HFF-Myc (cell line): ENCODE measurements at regions not wholly inside any gene's neighbourhood (a gene's known extent, or its start where the extent isn't known, plus 50 kb on each side); places are given as distances from the start of the nearest gene placed in this dataset.
"Not testable (repeated sequence)": the region's sequence is repeated elsewhere in the genome, so short reads cannot be mapped to it uniquely, and the experiment has no call there.

Experiments
- DNase-seq: peaks from one replicate; pipeline ENCODE4 v3.0.0-alpha.2; 2011; ENCODE audit warnings: low read depth; ENCODE audit errors: extremely low read depth
- H3K4me3 ChIP-seq: replicated peaks from 2 replicates; pipeline ENCODE4 v1.5.1; 2011; ENCODE audit warnings: low read depth, mild to moderate bottlenecking, control low read depth, low read length
- TF ChIP-seq, protein P1 (sequence below): IDR thresholded peaks from 2 replicates; pipeline ENCODE4 v1.5.1; 2012; ENCODE audit warnings: mild to moderate bottlenecking, low read depth, low read length, control low read depth; ENCODE audit errors: missing control alignments

DNA sequence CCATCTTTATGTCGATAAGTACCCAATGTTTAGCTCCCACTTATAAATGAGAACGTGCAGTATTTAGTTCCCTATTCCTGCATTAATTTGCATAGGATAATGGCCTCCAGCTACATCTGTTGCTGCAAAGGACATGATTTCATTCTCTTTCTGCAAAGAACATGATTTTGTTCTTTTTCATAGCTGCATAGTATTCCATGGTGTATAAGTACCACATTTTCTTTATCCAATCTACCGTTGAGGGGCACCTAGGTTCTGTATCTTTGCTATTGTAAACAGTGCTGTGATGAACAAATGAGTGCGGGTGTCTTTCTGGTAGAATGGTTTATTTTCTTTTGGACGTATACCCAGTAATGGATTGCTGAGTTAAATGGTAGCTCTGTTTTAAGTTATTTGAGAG, 63.0 kb downstream of the HLX start:
- no peak overlapping the region for H3K4me3 ChIP-seq
- no peak for DNase-seq
- TF ChIP-seq, protein P1, sequence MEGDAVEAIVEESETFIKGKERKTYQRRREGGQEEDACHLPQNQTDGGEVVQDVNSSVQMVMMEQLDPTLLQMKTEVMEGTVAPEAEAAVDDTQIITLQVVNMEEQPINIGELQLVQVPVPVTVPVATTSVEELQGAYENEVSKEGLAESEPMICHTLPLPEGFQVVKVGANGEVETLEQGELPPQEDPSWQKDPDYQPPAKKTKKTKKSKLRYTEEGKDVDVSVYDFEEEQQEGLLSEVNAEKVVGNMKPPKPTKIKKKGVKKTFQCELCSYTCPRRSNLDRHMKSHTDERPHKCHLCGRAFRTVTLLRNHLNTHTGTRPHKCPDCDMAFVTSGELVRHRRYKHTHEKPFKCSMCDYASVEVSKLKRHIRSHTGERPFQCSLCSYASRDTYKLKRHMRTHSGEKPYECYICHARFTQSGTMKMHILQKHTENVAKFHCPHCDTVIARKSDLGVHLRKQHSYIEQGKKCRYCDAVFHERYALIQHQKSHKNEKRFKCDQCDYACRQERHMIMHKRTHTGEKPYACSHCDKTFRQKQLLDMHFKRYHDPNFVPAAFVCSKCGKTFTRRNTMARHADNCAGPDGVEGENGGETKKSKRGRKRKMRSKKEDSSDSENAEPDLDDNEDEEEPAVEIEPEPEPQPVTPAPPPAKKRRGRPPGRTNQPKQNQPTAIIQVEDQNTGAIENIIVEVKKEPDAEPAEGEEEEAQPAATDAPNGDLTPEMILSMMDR, result no peak

DNA sequence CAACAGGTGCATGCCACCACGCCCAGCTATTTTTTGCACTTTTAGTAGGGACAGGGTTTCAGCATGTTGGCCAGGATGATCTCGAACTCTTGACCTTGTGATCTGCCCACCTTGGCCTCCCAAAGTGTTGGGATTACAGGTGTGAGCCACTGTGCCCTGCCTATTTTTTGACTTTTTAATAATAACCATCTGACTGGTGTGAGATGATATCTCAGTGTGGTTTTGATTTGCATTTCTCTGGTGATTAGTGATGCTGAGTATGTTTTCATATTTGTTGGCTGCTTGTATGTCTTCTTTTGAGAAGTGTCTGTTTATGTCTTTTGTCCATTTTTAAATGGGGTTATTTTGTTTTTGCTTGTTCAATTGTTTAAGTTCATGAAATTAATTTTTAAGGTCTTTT, 63.7 kb downstream of the HLX start:
- not testable (repeated sequence) for H3K4me3 ChIP-seq, DNase-seq

DNA sequence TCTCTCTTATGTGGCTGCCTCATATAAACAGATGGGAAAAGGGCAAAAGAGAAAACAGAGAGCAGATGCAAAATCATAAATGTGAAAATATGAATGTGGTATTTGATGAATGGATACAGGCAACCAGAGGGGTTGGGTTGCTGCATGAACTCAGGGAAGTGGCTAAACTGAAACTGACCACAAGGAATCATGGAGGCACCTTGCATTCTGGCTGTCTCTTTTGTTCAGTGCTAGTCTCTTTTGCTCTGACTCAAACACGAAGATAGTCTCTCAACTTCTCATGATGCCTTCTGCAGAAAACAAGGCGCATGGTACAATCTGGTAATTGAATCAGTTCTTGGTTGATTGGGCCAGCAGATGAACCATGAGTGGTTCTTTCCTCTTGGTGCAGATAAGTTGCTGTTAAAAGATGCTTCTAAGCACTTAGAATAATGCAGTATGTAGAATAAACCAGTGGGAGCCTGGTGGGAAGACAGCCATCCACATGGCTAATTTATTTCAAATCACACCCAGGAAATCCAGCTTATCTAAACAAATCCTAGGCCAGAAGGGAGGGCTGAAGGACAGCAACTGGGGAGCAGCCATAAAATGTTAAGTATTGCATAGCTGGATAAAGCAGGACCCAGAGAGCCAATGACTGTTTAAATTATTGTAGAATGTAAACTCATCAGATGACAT, 64.2 kb downstream of the HLX start:
- no peak overlapping the region for H3K4me3 ChIP-seq
- TF ChIP-seq, protein P1, result no peak
- DNase-seq, result no peak

DNA sequence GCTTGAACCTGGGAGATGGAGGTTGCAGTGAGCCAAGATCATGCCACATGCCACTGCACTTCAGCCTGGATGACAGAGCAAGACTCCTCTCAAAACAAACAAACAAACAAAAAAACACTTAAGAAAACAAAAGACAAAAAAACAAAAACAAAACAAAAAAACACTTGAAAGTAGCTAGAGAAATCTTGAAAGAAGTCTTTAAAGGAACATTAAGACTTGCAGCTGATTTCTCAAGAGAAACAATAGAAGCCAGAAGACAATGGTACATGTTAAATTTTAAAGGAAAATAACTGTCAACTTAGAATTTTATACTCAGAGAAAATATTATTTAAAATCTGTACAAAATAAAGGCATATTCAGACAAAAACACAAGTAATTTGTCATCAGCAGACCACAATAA, 71.3 kb downstream of the HLX start:
- no peak for DNase-seq
- no peak overlapping the region for H3K4me3 ChIP-seq
- TF ChIP-seq, protein P1, result no peak

DNA sequence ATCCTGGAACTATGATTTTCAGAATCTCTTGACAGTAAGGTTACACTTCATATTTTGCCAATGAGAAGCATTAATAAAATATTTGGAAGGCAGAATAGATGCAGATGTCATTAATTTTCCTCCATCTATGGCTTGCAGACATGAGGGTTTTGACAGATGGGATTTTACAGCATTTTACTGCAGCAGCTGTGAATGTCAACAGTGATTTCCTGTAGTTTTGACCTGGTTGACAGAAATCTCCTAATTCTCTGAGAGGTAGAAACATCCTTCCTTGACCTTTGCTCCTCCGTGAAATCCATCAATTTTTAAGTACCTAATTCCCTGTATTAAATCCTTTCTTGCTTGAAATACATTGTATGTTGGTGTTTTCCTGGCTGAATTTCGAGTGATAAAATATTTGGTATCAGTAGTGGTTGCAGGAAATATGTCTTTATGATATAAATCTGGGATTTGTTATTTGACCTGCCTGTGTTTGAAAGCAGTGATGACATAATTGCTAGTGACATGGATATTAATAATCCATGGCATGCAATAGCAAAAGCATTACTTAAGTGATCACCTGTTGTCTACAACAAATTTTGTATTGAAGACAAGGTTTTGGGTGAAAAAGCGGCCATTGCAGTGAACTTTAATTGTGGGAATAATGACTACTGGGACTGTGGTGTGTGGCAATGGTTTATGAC, 73.9 kb downstream of the HLX start:
- TF ChIP-seq, protein P1, result no peak
- H3K4me3 ChIP-seq, result no peak overlapping the region
- no peak for DNase-seq

DNA sequence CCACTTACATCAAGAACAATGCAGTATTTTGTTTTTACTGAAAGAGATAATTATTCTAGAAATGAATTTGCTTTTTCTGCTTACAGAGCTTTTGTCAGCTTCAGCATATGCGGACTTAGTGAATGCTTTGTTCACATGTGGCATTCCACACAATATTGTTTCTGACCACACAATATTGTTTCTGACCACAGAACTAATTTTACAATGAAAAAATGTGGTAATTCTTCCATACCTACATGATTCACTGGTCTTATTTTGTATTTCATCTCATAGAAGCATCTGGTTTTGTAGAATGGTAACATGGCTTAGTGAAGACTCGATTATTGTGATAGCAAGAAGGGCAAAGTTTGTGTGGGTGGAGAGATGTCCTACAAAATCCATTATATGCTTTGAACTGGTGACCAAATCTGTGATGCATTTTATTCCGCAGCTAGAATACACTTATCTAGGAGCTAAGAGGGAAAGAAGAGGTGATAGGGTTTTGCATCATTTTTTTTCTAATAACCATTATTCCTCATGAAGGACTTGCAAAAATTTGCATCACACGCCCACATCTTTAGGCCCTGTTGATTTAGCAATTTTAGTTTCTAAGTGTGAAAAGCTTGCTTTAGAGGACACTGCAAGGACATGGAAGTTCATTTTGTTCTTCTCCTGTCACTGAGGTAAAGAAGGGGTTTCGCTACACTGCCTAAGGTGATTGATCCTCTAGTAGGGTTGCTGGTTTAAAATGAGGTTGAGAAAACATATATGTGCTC, 75.3 kb downstream of the HLX start:
- DNase-seq, result no peak
- TF ChIP-seq, protein P1, result no peak
- H3K4me3 ChIP-seq, result no peak overlapping the region

DNA sequence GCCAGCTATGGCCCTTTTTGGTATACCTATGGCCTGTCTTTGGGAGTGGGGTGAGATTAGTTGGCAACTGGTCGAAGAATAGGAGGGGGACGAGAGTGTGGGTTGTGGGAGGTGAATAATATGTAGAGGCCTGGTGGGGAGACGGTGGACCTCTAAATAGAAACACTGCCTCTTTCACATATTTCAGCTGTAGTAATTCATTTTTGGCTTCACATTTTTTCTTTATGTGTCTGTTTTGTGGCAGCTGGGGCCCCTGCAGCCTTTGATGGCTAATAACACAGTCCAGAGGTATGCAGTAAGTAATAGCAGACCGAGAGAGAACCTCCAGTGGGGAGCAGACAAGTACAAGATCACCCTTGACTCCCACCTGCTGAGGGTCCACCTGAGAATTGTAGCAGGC, 75.9 kb downstream of the HLX start:
- DNase-seq, result no peak
- TF ChIP-seq, protein P1, result no peak
- no peak overlapping the region for H3K4me3 ChIP-seq
